Testis (tissue), 2 donors: ENCODE measurements at regions not wholly inside any gene's neighbourhood (a gene's known extent, or its start where the extent isn't known, plus 50 kb on each side); places are given as distances from the start of the nearest gene placed in this dataset.

Experiments
- POLR2A ChIP-seq: fragments of 450-650 bp; IDR thresholded peaks from one replicate; pipeline ENCODE4 v1.6.1; 2017; ENCODE audit warnings: antibody characterized with exemption, mild to moderate bottlenecking, moderate library complexity
- TF ChIP-seq, protein P1 (sequence below), 3 experiments: fragments of 450-650 bp in 2 of 3; fragments of 200-600 bp in 1 of 3; sonication (generic) in 1 of 3; IDR thresholded peaks; one replicate each; pipeline ENCODE4 v1.5.1; 2016 to 2019; ENCODE audit warnings: antibody characterized with exemption in 3 of 3, mild to moderate bottlenecking in 2 of 3, moderate library complexity in 1 of 3

DNA sequence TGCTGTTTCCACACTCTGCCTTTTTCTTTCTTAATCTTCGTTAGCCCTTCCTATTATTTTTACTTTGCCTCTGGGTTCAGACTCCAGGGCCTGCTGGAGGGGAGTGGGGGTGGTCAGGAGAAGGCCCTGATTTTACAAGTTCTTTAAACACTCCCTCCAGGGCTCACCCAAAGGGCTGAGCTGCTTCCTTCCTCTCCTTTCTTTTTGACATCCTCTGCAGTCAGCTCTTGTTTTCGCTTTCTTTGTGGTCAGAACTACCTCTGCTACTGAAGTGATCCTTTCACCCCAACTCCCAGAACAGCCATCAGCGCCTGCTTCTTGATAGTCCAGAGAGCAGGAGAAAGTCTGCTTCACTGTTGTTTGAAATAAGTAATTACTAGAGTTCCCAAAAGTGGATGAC is 925.7 kb downstream of the EPHA4 start:
- TF ChIP-seq, protein P1, sequence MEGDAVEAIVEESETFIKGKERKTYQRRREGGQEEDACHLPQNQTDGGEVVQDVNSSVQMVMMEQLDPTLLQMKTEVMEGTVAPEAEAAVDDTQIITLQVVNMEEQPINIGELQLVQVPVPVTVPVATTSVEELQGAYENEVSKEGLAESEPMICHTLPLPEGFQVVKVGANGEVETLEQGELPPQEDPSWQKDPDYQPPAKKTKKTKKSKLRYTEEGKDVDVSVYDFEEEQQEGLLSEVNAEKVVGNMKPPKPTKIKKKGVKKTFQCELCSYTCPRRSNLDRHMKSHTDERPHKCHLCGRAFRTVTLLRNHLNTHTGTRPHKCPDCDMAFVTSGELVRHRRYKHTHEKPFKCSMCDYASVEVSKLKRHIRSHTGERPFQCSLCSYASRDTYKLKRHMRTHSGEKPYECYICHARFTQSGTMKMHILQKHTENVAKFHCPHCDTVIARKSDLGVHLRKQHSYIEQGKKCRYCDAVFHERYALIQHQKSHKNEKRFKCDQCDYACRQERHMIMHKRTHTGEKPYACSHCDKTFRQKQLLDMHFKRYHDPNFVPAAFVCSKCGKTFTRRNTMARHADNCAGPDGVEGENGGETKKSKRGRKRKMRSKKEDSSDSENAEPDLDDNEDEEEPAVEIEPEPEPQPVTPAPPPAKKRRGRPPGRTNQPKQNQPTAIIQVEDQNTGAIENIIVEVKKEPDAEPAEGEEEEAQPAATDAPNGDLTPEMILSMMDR (IDR thresholded peaks at IDR 0.05), result no peak
- TF ChIP-seq POLR2A, result no peak
